Nephron (organoid): ENCODE measurements at regions not wholly inside any gene's neighbourhood (a gene's known extent, or its start where the extent isn't known, plus 50 kb on each side); places are given as distances from the start of the nearest gene placed in this dataset.

Experiments
- H3K27ac Mint-ChIP-seq, 3 experiments: 2 replicates each; pipeline ENCODE4 v1.8.0; 2020; ENCODE audit warnings: mixed read lengths in 3 of 3, mild to moderate bottlenecking in 2 of 3, moderate library complexity in 1 of 3
- H3K27me3 Mint-ChIP-seq: 2 replicates; pipeline ENCODE4 v1.8.0; 2021; ENCODE audit warnings: low read depth, mild to moderate bottlenecking, moderate library complexity, mixed read lengths
- H3K36me3 Mint-ChIP-seq: 2 replicates; pipeline ENCODE4 v1.8.0; 2020; ENCODE audit warnings: low read depth, mixed read lengths
- H3K4me1 Mint-ChIP-seq: 2 replicates; pipeline ENCODE4 v1.8.0; 2020; ENCODE audit warnings: mixed read lengths
- H3K4me3 Mint-ChIP-seq, 3 experiments: 2 replicates each; pipeline ENCODE4 v1.8.0; 2020; ENCODE audit warnings: mild to moderate bottlenecking in 3 of 3, mixed read lengths in 3 of 3, moderate library complexity in 2 of 3
- H3K9me3 Mint-ChIP-seq: 2 replicates; pipeline ENCODE4 v1.8.0; 2020; ENCODE audit warnings: mixed read lengths
- CTCF ChIP-seq, 3 experiments: fragments of 200-600 bp; sonication (generic); IDR thresholded peaks; one replicate each; pipeline ENCODE4 v1.5.0; 2021; ENCODE audit warnings: antibody characterized with exemption in 3 of 3; ENCODE audit not compliant: unreplicated experiment in 3 of 3

- peaks cover 15% of the 10 kb centered on the region for H3K36me3 Mint-ChIP-seq
- no peaks in the 10 kb centered on the region for H3K27me3 Mint-ChIP-seq
- H3K9me3 Mint-ChIP-seq, result no peaks in the 10 kb centered on the region
- peak overlapping the region; percentile 82 to 93 (median 91) for H3K27ac Mint-ChIP-seq
- peaks cover 25% of the 10 kb centered on the region for H3K4me1 Mint-ChIP-seq
- peak overlapping the region in 2 of 3 experiments; percentile 28 to 51 for H3K4me3 Mint-ChIP-seq
- no peak for TF ChIP-seq CTCF (IDR thresholded peaks at IDR 0.05; ENCODE audit: unreplicated experiment in 3 of 3)
Measured at GRCh38 chr21:16302851-16303282, 573.1 kb downstream of the USP25 start.

GRCh38 chr21:16304174-16305095 is 574.7 kb downstream of the USP25 start:
- Mint-ChIP-seq H3K36me3 (peaks cover 4% of the 10 kb centered on the region), H3K9me3 (no peaks in the 10 kb centered on the region), H3K27ac (peak overlapping the region; percentile 83 to 94 (median 86)), H3K4me3 (peak overlapping the region in 2 of 3 experiments; percentile 56 to 63), H3K27me3 (no peaks in the 10 kb centered on the region), H3K4me1 (peaks cover 35% of the 10 kb centered on the region)
- no peak for TF ChIP-seq CTCF (IDR thresholded peaks at IDR 0.05; ENCODE audit: unreplicated experiment in 3 of 3)

- Mint-ChIP-seq H3K27ac (peak overlapping the region; percentile 86 to 95 (median 94)), H3K9me3 (no peaks in the 10 kb centered on the region), H3K4me1 (peaks cover 45% of the 10 kb centered on the region), H3K36me3 (peaks cover 10% of the 10 kb centered on the region), H3K27me3 (no peaks in the 10 kb centered on the region), H3K4me3 (peak overlapping the region; percentile 70 to 86 (median 80))
- TF ChIP-seq CTCF (IDR thresholded peaks at IDR 0.05; ENCODE audit: unreplicated experiment in 3 of 3), result no peak
Measured at GRCh38 chr21:16305686-16306085, 575.9 kb downstream of the USP25 start.

GRCh38 chr21:16307256-16307655 is 577.5 kb downstream of the USP25 start:
- TF ChIP-seq CTCF (IDR thresholded peaks at IDR 0.05; ENCODE audit: unreplicated experiment in 3 of 3), result no peak
- no peaks in the 10 kb centered on the region for H3K27me3 Mint-ChIP-seq
- H3K4me1 Mint-ChIP-seq, result peaks cover 50% of the 10 kb centered on the region
- peaks cover 7% of the 10 kb centered on the region for H3K36me3 Mint-ChIP-seq
- H3K9me3 Mint-ChIP-seq, result no peaks in the 10 kb centered on the region
- peak overlapping the region; percentile 51 to 82 (median 59) for H3K4me3 Mint-ChIP-seq
- peak overlapping the region; percentile 30 to 92 (median 87) for H3K27ac Mint-ChIP-seq

GRCh38 chr21:16308269-16308668 is 578.5 kb downstream of the USP25 start:
- H3K36me3 Mint-ChIP-seq, result peaks cover 7% of the 10 kb centered on the region
- peak overlapping the region; percentile 84 to 92 (median 87) for H3K27ac Mint-ChIP-seq
- no peak for TF ChIP-seq CTCF (IDR thresholded peaks at IDR 0.05; ENCODE audit: unreplicated experiment in 3 of 3)
- H3K9me3 Mint-ChIP-seq, result no peaks in the 10 kb centered on the region
- H3K4me1 Mint-ChIP-seq, result peaks cover 50% of the 10 kb centered on the region
- H3K4me3 Mint-ChIP-seq, result peak overlapping the region; percentile 69 to 82 (median 73)
- no peaks in the 10 kb centered on the region for H3K27me3 Mint-ChIP-seq
